Activated CD4-positive, alpha-beta T cell treated with anti-CD3 and anti-CD28 coated beads for 48 hours (primary cell): ENCODE measurements at regions not wholly inside any gene's neighbourhood (a gene's known extent, or its start where the extent isn't known, plus 50 kb on each side); places are given as distances from the start of the nearest gene placed in this dataset.
"Not testable (repeated sequence)": the region's sequence is repeated elsewhere in the genome, so short reads cannot be mapped to it uniquely, and the experiment has no call there.

ENCODE experiments used
- DNase-seq: peaks from one replicate; pipeline ENCODE4 v3.0.0-alpha.2; 2020

DNA sequence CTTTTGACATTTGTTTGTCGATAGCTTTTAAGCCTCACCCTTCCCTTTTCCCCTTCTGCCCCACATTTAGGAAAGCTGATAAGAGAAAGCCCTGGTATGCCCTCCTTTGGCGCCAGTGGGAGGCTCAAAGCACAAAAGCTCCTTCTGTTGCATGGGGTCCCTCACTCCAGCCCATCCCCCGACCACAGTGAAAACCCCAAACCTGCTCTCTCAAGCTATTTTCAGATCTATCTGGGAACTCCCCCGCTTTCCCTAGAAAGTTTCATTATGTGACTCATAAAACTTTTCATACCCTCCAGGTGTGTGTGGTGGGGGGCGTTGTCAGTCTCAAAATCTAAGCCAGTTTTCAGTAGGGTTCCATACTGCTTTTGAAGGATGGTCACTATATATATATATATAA is 259.0 kb upstream of the PCDH7 start:
- DNase-seq, result peak; percentile 2

DNA sequence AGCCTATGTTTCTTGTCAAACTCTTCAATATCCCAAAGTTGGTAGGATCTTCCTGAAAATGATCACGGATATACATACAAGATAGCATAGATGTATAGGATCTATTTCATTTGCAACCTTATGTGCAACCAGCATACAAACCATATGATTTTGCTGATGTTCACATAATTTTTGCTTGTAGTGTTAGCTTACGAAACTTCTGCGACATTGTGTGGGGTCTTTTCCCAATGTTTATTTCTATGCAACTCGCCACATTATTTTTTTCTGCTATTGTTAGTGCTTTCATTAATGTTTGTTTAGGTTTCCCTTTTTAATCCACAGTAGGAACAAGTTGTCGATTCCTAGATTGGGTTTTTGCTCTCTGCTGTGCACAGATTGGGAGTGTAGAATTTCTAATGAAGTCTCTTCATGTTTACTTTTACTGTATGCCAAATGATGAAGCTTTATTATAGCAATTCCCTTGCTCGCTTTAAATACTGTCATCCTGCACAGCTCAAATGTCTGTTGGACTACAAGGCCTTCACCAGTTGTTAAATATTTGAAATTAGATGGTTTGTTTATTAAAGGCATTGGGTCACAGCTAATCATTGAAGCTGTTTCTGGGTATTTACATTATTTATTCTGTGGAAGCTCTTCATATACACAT is 257.6 kb upstream of the PCDH7 start:
- DNase-seq, result no peak

DNA sequence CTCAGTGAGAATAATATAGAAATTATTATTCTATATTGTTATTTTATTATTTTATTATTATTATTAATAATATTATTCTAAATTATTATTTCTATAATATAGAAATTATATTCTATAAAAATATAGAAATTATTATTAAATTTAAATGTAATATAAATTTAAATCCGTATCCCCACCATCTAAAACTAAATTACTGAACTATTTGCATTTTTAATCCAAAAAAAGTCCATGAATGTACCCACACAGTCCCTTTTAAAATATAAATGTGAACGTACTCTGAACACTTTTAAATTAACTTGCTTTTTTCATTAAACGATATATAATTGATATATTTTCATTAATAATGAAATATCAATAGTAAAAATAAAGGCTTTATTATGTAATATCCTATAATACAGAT is 248.3 kb upstream of the PCDH7 start:
- DNase-seq, result no peak

DNA sequence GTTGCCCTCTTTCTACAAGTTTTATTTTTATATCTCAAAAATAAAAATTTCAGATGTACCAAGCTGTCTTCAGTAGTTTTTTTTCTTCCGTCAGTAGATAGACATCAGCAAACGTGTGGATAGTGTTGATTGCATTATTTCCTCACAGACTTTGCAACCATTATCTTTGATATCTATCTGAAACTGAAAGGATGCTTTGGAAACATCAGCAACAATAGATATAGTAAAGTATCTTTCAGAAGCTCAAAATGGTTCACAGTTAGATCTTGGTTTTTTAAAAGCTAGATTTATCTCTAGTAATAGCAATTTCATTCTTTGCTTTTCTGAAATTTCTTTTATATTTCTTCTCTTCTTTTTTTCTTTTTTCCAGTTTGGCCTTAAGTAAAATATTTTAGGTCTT is 246.9 kb upstream of the PCDH7 start:
- DNase-seq, result no peak

DNA sequence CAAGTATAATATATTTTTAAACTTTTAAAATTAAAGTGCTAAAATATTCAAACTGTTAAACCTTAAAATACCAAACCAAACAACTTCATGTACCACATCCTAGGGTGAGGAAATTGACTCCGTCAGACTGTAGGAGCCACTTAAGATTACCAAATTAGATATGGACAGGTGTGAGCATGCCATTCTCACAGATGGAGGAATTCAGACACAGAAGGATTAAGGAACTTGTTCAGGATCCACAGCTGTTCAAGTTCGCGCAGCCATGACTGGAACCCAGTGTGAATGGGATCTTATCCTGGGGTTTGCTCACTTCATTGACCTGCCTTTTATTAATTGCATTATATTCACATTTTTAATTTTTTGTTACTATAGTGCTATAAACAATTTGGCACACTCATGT is 224.9 kb upstream of the PCDH7 start:
- no peak for DNase-seq

DNA sequence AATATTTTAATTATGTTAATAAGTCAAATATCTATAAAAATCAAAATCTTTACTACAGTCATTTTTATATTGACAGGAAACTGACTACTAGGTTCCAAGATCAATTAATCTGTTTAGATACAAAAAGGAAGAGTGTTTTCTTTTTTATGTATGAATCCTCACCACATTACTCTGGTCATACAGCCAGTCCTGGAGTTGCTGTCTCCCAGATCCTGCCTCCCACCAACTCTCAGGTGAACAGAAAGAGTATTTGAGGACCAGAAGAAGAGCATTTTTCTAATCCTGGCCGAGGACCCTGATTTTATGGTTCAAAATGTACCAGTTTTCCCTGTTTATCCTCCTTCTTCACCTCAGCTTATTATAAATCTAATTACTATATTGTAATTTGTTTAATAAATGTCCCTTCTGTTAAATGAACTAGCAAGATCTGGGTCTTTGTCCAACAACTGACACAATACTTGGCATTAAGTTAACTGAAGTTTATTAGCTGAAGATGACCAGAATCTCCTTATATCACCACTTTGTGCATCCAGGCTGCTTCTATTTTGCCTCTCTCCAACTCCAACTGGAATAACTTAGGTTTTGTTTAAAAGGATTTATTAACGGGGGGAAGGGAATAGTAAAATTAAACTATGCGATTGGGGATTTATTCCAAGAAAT is 224.4 kb upstream of the PCDH7 start:
- DNase-seq, result no peak

DNA sequence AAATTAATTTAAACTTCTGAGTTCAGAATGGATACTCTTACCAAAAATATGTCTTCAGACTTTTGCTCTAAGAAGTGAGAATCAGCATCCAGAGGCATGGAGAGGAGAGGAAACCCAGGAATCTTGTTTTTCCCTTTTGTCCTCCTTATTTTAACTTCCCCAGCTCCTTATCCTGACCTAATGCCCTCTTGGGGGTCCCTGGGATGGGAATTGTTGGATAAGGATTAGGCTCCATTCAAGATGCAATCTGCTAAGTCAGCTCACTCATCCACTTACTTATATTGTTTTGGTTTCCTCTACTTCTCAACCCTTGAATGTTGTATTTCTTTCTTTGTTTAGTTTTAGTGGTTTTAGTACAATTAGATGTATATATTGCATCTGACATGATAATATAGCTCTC is 208.4 kb upstream of the PCDH7 start:
- DNase-seq, result no peak

DNA sequence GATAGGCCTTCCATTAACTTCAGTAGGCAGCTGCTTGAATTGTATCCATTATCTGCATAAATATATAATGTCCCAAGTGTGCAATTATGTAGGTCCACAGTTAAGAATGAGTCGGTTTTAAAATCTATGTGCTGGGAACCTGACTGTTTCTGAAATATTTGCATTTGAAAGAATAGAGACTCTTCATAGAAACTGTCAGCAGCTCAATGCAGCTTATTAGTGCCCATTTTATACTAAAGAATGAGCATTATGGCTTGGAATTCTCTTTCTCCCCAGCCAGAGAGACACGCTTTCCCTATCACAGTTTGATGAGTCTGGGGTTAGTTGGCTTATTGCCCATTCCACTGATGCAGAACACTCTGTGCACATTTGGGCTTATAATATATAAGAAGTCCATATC is 202.0 kb upstream of the PCDH7 start:
- no peak for DNase-seq

DNA sequence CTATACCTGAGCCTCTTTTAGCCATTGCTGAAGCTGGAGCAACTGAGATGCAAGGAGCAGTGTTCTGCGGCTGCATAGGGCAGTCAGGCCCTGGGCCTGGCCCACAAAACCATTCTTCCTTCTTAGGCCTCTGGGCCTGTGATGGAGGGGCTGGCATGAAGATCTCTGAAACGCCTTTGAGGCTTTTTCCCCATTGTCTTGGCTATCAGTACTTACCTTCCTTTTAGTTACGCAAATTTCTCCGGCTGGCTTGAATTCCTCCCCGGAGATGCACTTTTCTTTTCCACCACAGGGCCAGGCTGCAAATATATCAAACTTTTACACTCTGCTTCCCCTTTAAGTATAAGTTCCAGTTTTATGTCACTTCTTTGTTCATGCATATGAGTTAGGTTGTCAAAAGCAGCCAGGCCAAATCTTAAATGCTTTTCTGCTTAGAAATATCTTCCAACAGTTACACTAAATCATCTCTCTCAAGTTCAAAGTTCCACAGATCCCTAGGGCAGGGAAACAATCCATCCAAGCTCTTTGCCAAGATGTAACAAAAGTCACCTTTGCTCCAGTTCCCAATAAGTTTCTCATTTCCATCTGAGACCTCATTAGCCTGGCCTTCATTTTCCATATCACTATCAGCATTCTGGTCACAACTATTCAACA is 194.4 kb upstream of the PCDH7 start:
- DNase-seq, result no peak

DNA sequence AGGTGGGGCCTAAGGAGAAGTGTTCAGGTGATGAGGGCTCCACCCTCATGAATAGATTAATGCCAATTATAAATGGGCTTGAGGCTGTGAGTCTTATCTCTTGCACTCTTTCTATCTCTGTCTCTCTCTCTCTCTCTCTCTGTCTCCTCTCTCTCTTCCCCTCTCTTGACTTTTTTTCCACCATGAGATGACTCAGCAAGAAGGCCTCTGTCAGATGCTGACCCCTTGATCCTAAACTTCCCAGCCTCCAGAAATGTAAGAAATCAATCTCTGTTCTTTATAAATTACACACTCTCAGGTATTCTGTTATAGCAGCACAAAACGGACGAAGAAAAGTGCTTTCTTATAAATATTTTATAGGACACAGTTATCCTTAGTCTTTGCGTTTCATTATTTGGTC is 184.9 kb upstream of the PCDH7 start:
- no peak for DNase-seq

DNA sequence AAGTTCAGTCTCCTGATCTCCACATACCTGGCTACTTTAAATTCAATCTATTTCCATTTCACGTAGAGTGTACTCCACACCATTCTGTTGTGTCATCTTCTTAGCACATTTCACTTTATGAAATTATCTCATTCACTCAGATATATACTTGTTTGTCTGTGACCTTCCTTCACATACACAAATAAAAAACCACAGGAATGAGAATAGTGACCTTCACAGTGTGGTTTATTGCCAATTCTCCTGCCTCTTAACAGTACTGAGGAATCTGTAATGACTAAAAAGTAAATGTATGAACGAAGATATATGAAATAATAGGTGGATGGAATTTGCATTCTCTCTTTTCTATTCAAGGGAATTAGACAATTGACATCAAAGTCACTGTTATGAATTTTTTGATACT is 183.9 kb upstream of the PCDH7 start:
- no peak for DNase-seq

DNA sequence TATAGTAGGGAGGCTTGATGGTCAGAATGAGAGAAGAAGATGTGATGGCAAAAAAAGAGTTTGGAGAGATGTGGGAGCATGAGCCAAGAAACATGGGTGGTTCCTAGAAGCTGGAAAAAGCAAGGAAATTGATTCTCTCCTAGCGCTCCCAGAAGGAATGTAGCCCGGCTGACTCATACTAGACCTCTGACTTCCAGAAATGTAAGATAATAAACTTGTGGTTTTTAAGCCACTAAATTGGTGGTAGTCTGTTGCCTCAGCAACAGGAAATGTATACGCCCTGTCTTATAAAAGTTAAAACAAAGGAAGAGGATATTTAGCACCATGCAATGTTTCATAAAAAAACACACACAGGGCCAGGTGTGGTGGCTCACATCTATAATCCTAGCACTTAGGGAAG is 182.7 kb upstream of the PCDH7 start:
- DNase-seq, result no peak

DNA sequence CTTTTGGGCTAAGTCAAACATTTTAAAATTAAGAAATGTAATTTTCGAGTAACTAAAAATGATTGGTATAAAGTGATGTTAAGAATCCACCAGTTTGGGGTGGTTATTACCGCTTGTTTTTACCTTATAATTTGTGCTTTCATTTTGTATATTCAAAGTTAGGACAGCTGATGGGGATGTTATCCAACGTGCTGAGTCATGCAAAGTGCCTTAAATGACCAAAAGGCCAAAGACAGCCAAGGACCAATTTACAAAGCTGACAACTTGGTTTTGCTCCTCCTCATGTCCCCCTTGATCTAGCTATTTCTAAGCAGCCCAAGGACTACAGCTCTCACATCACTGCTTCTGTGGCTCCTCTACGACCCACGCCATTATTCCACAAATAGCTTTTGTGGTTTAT is 181.4 kb upstream of the PCDH7 start:
- DNase-seq, result no peak

DNA sequence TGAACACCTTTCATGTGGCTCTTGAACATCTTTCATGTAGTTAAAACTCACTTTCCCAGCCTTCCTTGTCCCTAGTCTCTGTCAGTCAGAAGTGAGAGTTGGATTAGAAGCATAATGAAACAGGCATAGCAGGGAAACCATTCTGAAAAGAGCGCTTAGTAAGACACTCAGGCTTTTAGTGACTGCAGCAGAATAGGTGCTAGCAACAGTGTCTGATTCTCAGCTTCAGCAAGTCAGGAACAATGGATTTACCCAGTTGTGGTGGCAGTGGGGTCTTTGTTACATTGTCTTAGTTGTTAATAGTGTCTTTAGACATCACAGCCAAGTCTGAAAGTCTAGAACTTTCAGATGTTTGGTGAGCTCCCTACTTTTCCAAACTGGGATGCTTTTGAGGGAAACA is 177.1 kb upstream of the PCDH7 start:
- no peak for DNase-seq

DNA sequence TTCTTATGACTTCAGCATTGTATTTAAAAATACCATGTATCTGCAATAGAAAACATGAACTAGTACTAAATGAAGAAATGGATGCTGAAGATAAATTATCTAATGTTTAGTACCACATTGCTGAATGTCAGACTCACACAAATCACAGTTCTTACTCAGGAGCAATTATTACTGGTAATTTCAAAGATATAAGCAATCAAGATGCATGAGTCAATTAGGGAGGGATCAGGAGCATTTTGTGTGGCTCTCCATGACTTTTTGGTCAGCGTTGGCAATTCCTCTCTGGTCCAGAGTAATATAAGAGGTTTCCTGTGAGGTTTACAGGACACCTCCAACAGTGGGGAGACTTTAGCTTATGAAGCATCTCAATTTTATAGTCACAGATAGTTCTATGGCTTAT is 167.0 kb upstream of the PCDH7 start:
- no peak for DNase-seq

DNA sequence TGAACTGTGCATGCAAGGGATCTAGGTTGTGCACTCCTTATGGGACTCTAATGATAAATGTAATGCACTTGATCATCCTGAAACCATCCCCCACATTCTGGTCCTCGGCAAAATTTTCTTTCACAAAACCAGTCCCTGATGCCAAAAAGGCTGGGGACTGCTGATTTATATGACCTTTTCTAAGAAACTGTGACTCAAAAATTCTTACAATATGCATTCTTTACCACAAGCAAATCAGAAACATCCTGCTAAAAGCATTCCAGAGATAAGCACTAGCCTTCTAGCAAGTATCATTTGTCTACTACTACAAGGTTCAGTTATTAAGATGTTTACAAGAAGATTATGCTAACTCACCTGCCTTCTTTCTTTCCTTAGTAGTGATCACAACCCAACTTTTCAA is 166.5 kb upstream of the PCDH7 start:
- DNase-seq, result no peak

DNA sequence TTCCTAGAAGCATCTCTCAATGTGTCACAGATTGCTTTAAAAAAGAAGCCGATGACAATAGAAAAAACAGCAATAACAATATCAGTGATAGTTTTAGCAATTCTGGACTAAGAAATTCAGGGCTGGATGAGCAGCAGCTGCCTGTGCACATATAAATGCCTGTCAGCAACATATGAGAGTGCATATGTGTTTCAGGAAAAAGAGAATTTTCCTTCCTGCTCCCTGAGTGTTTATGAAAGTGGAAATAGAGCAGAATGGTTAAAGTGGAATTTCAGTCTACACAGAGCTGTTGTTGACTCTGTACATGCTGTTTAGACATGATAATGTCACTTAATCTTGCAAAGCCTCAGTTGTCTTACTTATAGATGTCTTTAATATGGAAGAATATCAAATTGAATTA is 164.4 kb upstream of the PCDH7 start:
- no peak for DNase-seq

DNA sequence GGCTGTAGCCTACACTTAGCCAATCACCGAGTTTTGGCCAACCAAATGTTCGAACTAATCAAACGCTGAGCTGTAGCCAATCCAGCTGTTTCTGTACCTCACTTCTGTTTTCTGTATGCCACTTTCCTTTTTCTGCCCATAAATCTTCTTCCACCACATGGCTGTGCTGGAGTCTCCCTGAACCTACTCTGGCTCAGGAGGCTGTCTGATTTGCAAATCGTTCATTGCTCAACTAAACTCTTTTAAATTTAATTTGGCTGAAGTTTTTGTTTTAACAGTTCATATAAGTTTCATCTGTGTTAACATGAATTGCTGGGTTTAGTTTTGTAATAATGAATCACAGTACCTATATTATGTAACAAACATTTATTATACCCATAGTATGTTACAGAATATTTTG is 160.7 kb upstream of the PCDH7 start:
- DNase-seq, result no peak

DNA sequence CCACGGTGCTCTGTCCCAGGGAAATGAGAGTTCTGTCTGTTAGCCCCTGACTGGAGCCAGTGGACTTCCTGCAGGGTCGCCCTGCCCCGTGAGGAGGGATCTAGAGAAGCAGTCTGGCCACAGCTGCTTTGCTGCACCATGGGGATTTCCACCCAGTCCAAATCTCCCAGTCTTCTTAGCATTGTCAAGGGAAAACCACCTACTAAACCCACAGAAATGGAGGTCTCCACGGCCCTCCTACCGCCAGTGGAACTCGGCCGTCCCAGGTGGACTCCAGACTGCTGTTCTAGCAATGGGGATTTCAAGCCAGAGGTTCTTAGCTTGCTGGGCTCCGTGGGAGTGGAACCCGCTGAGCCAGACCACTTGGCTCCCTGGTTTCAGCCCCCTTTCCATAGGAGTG is 133.3 kb upstream of the PCDH7 start:
- DNase-seq, result no peak

DNA sequence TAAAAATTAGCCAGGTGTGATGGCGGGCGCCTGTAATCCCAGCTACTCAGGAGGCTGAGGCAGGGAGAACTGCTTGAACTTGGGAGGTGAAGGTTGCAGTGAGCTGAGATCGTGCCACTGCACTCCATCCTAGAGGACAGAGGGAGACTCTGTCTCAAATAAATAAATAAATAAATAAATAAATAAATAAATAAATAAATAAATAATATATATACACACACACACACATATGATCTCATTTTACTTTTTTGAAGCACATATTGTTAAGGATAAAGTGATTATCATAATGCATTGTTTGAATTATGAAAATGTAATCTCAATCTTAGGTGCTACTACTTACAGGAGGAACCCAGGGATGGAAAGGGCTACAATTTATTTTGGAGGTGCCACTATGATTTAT is 130.5 kb upstream of the PCDH7 start:
- DNase-seq, result not testable (repeated sequence)

DNA sequence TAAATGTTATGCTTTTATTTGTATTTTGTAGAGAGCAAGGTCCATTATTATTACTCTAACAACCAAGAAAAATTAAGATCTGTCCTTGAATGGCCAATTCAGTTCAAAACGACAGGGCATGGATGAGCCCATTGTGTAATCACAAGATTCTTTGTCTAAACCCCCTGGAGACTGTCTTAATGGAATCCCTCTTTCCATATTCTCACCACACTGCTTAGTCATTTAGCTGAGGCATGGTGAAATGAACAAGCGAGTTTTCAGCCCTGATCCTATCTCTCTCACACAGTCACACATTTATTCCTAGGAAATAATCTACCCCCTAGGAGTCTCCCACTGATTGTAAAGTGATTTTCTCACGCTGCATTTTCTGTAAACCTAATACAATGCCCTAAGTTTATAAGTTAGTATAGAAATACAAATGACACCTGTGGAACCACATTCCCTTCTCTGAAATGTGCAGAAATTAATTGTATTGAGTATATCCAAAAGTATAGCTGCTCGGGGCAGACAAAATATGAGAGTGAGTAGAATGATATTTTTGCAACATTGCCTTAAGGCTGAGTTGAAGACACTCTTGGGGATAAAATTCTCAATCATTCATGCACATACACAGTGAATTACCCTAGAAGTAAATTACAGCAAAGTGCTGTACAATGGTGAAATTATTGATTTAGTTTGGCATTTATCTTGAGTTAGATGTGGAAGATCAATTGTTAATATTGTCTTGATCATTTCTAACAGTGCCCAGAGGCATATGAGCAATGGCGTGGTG is 119.7 kb upstream of the PCDH7 start:
- no peak for DNase-seq

DNA sequence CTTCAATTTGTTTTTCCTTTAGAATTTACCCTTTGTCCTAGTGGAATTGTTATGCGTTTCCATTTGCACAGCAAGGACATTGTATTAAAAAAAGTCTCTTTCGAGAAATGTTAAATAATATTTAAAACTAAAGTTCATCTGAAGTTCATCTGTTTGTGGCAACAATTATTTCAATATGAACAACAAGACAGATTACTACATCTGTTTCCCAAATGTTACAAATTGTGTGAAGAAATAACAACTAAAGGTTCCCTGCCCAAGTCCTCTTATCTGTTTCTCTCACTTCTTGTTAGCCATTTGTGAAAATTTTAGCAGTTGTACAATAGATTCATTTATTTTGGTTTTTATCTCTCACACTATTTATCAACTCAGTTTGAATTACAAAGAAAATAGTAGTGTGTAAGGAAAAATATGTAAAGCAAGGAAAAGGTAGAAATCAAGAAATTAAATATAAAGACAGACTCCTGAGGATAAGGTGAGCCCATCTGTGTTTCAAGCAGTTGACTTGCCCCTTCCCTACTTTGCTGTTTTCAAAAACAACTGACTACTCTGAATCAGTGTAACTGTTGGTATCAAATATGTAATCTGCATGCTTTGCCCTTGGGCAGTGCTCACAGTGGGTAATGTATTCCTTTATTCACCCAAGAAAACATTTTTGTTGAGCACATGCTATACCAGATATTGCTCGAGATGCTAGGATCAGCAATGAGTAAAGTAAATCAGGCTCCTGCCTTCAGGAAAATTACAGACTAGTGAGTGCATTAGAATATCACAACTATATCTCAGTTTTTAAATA is 118.9 kb upstream of the PCDH7 start:
- no peak for DNase-seq

DNA sequence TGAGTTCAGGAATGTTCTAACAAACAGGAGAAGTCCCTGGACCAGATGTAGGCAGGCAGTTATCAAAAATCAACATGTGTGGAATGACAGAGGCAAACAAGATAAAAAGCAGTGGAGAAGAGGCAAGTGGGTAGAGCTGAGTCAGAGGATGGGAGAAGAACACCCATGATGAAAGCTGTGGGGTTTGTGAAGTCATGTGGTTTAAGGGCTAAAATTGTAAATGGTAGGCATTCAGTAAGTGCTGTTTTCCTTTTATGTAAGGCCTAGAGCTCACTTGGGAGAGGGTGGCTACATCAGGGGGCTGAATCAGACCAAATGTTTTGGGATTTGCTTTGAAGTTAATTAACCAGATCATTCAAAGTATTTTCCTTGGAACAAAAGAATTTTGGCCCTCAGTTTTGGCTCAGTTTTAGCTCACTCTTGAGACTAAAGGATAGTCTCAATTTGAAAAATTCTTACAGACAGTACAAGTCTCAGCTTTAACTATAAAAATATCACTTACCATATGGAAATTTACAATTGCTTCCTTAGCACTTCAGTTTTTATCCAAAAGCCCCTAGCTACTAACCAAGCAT is 114.5 kb upstream of the PCDH7 start:
- DNase-seq, result no peak
